Activated naive CD8-positive, alpha-beta T cell treated with anti-CD3 and anti-CD28 coated beads, Interleukin-2, amount 50 U/mL, for 24 hours (primary cell): ENCODE measurements at regions not wholly inside any gene's neighbourhood (a gene's known extent, or its start where the extent isn't known, plus 50 kb on each side); places are given as distances from the start of the nearest gene placed in this dataset.

ENCODE experiments used
- ATAC-seq: fragments of 150-1000 bp; cut with Tn5 transposase; one replicate; pipeline ENCODE4 v1.10.0; 2021
- DNase-seq: peaks from one replicate; pipeline ENCODE4 v3.0.0; 2021
- H3K27ac Mint-ChIP-seq: one replicate; pipeline ENCODE4 v1.8.0; 2021; ENCODE audit warnings: mild to moderate bottlenecking, mixed read lengths
- H3K27me3 Mint-ChIP-seq: one replicate; pipeline ENCODE4 v1.8.0; 2021; ENCODE audit warnings: mixed read lengths
- H3K36me3 Mint-ChIP-seq: one replicate; pipeline ENCODE4 v1.8.0; 2021; ENCODE audit warnings: low read depth, mixed read lengths
- H3K4me1 Mint-ChIP-seq: one replicate; pipeline ENCODE4 v1.8.0; 2021; ENCODE audit warnings: mixed read lengths
- H3K4me3 Mint-ChIP-seq: one replicate; pipeline ENCODE4 v1.8.0; 2021; ENCODE audit warnings: mild to moderate bottlenecking, moderate library complexity, mixed read lengths
- H3K9me3 Mint-ChIP-seq: one replicate; pipeline ENCODE4 v1.8.0; 2021; ENCODE audit warnings: mixed read lengths

GRCh38 chr11:76721755-76722677, 51.5 kb upstream of the LRRC32 start:
- no peak overlapping the region for H3K4me3 Mint-ChIP-seq
- no peaks in the 10 kb centered on the region for H3K9me3 Mint-ChIP-seq
- H3K27ac Mint-ChIP-seq: no peak overlapping the region
- peaks cover 25% of the 10 kb centered on the region for H3K27me3 Mint-ChIP-seq
- H3K36me3 Mint-ChIP-seq: no peaks in the 10 kb centered on the region
- DNase-seq (peak; percentile 85), ATAC-seq (peak; percentile 92)
- peaks cover 2% of the 10 kb centered on the region for H3K4me1 Mint-ChIP-seq

DNA sequence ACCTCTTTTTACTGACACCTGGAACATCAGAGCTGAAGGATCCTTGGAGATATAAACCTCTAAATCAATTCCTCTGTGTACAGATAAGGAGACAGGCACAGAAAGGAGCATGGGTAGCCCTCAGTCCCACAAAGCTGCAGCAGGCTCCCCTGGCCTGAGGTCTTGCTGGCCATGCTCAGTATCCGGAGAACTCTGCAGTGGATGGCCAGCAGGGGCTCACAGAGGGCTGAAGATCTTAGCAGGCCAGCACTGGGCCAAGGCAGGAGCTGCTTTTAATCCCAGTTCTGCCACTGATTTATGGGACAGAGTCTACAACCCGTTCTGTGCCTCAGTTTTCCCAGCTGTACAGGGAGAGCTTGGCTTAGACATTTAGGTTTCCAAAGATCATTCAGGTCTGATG, 52.6 kb upstream of the LRRC32 start:
- Mint-ChIP-seq H3K27ac (no peak overlapping the region), H3K4me3 (no peak overlapping the region), H3K36me3 (no peaks in the 10 kb centered on the region), H3K9me3 (no peaks in the 10 kb centered on the region), H3K27me3 (peaks cover 25% of the 10 kb centered on the region), H3K4me1 (peaks cover 2% of the 10 kb centered on the region)
- DNase-seq (no peak), ATAC-seq (no peak)

DNA sequence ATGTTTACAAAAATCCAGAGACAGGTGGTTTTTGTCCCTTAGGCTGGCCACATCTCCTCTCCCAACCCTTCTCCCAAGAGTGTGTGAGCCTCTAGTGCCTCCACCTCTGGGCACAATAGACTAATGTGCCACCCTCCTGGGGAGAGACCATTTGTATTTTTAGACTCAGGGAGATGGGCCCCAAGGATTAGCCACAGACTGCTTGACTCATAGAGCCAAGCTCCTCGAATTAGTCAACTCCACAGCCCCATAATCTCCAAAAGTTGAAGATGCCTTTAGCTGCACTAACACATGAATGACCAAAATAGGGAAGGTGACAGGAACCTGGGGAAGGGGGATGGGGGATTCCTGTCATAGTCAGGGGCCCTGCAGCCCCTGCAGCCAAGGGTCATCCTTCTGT, 53.0 kb upstream of the LRRC32 start:
- Mint-ChIP-seq H3K27me3 (peaks cover 25% of the 10 kb centered on the region), H3K4me1 (peaks cover 2% of the 10 kb centered on the region), H3K27ac (no peak overlapping the region), H3K36me3 (no peaks in the 10 kb centered on the region), H3K9me3 (no peaks in the 10 kb centered on the region), H3K4me3 (no peak overlapping the region)
- no peak for DNase-seq
- ATAC-seq: no peak

- H3K36me3 Mint-ChIP-seq: no peaks in the 10 kb centered on the region
- DNase-seq (no peak), ATAC-seq (no peak)
- H3K4me1 Mint-ChIP-seq: peaks cover 2% of the 10 kb centered on the region
- H3K27me3 Mint-ChIP-seq: peaks cover 25% of the 10 kb centered on the region
- H3K4me3 Mint-ChIP-seq: no peak overlapping the region
- no peak overlapping the region for H3K27ac Mint-ChIP-seq
- no peaks in the 10 kb centered on the region for H3K9me3 Mint-ChIP-seq
Observed at GRCh38 chr11:76724171-76724768, 53.7 kb upstream of the LRRC32 start.

DNA sequence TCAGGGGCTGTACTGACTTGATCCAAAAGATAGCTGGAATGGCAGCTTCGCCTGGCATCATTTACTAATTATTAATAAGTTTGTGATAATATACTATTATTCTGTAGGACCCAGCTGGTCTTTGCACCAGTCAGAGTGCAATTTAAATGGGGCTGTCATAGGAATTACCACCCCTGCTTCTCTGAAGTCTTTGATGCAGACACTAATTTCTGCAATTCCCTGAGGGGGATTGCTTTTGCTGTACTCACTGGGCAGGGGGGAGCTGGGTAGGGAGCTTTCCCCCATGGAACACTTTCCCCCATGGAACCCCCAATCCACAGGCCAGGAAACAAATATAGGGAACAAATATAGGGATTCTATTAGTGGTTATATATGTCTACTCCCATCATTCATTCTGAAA, 54.9 kb upstream of the TSKU start:
- H3K27ac Mint-ChIP-seq: no peak overlapping the region
- H3K9me3 Mint-ChIP-seq: no peaks in the 10 kb centered on the region
- no peak overlapping the region for H3K4me3 Mint-ChIP-seq
- H3K4me1 Mint-ChIP-seq: no peaks in the 10 kb centered on the region
- no peak for DNase-seq
- no peak for ATAC-seq
- H3K27me3 Mint-ChIP-seq: peaks cover 15% of the 10 kb centered on the region
- H3K36me3 Mint-ChIP-seq: no peaks in the 10 kb centered on the region

DNA sequence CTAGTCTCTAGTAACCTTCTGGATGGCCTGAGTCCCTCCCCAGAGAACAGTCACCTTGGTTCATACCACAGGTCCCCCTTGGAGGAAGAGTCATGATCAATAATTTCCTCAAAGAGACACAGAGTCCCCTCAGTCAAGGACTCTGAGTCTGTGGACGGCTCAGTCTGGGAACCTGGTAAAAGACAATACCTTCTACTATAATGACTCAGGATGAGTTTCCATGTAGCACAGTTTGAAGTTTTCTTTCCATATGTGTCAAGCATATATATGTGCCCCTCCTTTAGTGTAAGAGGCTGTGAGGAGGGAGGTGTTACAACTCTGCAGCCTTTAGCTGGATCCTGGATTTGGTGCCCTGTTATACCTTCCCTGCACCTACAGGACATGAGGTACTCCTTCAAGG, 54.4 kb upstream of the TSKU start:
- Mint-ChIP-seq H3K4me3 (no peak overlapping the region), H3K9me3 (no peaks in the 10 kb centered on the region)
- peak; percentile 69 for ATAC-seq

GRCh38 chr11:76729214-76729613, 53.9 kb upstream of the TSKU start:
- no peak overlapping the region for H3K4me3 Mint-ChIP-seq
- no peaks in the 10 kb centered on the region for H3K36me3 Mint-ChIP-seq
- H3K4me1 Mint-ChIP-seq: no peaks in the 10 kb centered on the region
- no peak overlapping the region for H3K27ac Mint-ChIP-seq
- peaks cover 7% of the 10 kb centered on the region for H3K27me3 Mint-ChIP-seq
- H3K9me3 Mint-ChIP-seq: no peaks in the 10 kb centered on the region
- DNase-seq (no peak), ATAC-seq (no peak)

More for the DNA sequence above, 54.4 kb upstream of the TSKU start:
- H3K4me1 Mint-ChIP-seq: no peaks in the 10 kb centered on the region
- no peaks in the 10 kb centered on the region for H3K36me3 Mint-ChIP-seq
- H3K27ac Mint-ChIP-seq: no peak overlapping the region
- no peak for DNase-seq
- peaks cover 11% of the 10 kb centered on the region for H3K27me3 Mint-ChIP-seq

DNA sequence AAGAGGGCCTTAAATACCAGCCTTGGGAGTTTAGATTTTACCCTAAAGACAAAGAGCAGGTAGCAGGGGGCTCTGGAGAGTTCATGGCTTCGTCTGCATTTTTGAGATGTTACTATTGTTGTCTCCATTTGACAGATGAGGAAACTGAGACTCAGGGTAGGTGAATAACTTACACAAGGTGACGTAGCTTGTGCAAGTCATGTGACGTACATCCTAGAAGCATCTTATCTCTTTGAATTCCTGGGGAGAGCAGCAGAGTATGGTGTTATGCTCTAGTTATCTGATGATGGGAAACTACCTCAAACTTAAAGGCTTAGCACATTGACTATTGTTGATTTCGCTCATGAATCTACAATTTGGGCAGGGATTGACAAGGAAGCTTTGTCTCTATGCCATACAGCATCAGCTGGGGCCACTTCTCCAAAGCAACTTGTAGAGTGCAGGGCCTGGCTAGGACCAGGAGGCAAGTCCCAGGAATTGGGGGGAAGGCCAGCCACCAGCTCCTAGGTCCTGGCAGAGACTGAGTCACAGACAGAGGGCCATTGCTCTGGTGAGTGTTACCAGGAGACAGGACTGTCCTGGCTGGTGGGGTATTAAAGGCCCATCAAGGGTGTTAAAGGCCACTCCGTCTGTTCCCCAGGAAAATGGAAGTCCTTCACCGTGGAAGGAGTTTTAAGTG, 52.1 kb upstream of the TSKU start:
- Mint-ChIP-seq H3K4me1 (no peaks in the 10 kb centered on the region), H3K27ac (no peak overlapping the region), H3K9me3 (no peaks in the 10 kb centered on the region), H3K36me3 (no peaks in the 10 kb centered on the region), H3K27me3 (peaks cover 4% of the 10 kb centered on the region), H3K4me3 (no peak overlapping the region)
- no peak for ATAC-seq
- no peak for DNase-seq

DNA sequence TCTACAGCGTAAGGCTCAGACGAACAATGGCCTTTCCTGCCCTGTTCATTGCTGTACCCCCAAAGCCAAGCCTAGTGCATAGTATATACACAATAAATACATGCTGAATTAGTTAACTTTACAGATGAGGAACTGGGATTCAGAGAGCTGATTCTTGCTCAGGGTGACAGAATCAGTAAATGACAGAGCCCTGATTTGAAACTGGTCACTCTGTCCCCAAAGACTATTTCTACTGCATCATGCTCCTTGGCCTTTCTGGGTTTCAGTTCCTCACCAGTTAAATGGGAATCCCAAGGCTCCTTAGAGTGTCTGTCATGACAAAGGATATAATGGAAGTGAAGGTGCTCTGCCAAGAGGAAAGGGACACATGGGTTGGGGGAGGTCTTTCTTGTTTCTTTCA, 50.5 kb upstream of the TSKU start:
- Mint-ChIP-seq H3K36me3 (no peaks in the 10 kb centered on the region), H3K9me3 (no peaks in the 10 kb centered on the region), H3K4me3 (no peak overlapping the region), H3K27ac (no peak overlapping the region), H3K27me3 (no peaks in the 10 kb centered on the region), H3K4me1 (no peaks in the 10 kb centered on the region)
- DNase-seq: no peak
- no peak for ATAC-seq
